Stimulated activated CD8-positive, alpha-beta memory T cell treated with anti-CD3 and anti-CD28 coated beads, Interleukin-4, amount 100 ng/mL, for 1 hour (primary cell): ENCODE measurements at regions not wholly inside any gene's neighbourhood (a gene's known extent, or its start where the extent isn't known, plus 50 kb on each side); places are given as distances from the start of the nearest gene placed in this dataset.
"Not testable (repeated sequence)": the region's sequence is repeated elsewhere in the genome, so short reads cannot be mapped to it uniquely, and the experiment has no call there.

ENCODE experiments used
- DNase-seq, 2 donors: peaks; one replicate each; pipeline ENCODE4 v3.0.0-alpha.2; 2020; ENCODE audit warnings: low read depth in 2 of 2, low spot score in 1 of 2

DNA sequence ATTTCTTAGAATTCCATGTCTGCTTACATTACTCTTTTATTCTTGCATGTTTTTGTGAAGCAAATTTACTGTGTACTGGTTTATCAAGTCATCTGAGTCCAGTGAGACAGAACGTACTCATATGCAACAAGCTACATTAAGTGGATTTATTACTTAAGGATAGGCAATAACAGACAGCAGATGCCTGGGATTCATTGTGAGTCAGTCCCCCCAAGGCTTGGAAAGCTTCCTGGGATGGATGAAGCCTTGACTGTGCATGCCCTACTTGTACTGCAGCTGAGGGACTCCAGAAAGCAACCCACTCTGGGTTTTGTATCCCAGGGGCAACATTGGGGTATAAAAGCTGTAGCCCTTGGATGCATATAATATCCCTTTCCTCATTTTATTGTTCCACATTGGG lies 113.4 kb upstream of the RAB18 start:
- no peak for DNase-seq

DNA sequence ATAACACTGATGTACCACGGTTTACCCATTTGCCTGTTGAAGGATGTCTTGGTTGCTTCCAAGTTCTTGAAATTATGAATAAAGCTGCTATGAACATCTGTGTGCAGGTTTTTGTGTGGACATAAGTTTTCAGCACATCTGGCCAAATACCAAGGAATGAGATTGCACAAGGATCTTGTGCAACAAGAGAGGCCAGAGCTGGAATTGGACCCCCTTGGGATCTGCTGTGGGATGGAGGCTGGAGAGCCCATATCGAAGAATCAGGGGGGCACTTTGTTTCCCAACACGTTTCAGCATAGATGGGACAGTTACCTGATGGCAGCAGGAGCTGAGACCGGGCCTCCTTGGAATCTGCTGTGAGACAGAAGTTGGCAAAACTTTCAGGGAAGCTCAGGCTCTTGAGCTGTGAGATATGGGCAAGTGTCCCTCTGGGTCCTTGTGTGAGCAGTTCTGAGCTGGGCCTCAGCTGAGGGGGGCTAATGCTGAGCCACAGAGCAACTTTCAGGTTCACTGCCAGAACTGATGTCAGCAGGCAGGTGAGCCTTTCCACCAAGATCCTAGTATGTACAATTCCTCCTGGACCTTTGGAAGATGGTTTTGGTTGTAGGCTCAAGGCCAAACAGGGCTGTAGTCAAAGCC lies 115.2 kb upstream of the RAB18 start:
- no peak for DNase-seq

DNA sequence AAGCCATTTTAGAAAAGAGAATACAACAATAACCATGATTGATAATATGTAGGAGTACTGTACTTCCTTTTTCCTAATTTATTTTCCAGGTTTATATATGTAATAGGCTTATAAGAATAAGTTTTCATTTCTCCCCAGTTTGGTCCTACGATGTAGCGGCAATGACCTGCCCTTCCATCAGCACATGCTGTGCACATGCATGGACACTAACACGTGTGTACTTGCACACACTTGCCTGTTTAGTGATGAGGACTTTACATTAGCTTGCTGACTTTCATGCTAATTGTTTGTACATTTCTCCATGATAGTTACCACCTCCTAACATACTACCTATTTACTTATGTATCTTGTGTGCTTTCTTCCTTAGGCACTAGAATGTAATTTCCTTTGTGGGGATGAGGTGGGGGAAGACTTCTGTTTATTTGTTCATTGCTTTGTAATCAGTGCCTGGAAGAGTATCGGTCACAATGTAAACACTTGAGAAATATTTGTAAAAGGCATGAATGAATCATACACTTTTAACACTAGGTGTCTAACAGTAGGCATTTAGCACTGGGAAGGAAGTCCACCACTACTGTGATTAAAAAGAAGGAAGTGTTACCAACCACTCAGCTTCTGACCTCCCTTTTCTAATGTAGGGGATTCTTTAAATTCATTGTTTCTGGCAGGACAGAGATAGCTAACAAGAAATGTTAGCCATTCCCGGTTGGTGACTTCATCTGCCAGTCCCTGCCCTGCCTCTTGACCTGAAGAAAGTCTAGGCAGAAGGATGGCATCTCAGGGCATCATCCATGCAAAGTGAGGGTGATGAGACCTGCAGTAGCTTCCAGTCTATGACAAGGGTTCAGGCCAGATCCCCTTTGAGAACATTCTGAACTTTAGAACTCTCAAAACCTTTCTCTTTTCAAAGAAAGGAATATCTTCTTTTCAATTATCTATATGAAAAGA lies 120.2 kb upstream of the RAB18 start:
- no peak for DNase-seq

DNA sequence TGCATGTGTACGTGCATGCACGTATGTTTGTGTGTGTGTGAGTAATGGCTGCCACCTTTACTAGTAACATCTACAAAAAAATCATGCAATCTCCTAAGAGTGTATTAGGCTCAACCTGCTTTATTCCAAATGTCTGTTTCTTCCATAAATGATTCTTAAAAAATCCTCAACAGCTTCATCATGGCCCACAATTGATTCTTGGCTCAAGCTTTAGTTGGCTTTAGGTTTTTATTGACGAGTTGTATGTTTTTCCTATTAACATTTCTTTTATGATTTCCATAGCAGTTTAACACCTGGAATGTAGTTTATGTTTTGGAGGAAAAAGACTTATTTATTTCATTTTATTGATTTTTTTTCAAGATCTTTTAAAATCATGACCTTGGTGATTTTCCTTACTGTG lies 121.9 kb upstream of the RAB18 start:
- no peak for DNase-seq

DNA sequence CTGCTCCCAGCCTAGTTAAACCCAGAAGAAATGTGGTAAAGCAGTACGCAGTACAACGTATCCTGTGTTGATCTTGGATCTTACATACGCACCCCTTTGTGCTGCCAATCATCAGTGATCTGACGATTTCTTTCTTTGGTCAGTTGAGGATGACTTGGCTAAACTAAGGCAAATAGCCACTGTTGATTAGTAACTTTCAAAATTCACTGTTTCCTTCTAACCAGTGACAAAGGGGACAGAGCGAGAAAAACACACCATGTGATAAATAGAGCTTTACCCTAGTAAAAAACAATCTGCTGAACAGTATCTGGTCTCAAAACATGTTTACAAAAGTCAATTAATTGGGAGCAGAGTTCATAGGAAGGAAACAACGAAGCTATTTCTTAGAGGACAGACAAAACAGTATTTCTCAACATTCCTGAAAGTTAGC lies 123.2 kb upstream of the RAB18 start:
- DNase-seq = no peak

DNA sequence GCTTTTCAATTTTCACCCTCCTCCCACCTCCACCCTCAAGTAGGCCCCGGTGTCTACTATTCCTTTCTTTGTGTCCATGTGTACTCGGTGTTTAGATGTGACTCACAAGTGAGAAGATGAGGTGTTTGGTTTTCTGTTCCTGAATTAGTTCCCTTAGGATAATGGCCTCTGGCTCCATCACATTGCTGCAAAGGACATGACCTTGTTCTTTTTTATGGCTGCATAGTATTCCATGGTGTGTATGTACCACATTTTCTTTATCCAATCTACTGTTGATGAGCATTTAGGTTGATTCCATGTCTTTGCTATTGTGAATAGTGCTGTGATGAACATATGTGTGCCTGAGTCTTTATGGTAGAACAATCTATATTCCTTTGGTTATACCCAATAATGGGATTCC lies 125.1 kb upstream of the RAB18 start:
- not testable (repeated sequence) for DNase-seq

DNA sequence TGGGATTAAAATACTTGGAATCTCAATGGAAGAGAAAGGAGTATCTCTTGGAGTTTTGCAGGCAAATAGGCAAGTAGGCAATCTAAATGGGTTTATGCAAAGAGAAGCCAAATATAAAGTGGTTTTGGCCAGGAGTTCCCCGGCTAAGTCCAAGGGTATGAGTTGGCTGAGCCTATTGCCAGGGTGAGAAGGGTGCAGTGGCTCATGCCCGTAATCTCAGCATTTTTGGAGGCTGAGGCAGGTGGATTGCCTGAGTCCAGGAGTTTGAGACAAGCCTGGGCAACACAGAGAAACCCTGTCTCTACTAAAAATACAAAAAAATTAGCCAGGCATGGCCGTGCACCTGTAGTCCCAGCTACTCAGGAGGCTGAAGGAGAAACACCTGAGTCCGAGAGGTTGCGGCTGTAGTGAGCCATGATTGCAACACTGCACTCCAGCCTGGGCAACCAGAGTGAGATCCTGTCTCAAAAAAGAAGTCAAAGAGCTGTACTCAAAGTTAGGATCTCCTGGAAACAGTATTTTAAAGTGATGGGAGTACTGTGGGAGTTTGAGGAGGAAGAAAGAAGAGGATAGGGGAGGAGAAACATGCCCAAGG lies 130.4 kb upstream of the RAB18 start:
- DNase-seq = no peak

DNA sequence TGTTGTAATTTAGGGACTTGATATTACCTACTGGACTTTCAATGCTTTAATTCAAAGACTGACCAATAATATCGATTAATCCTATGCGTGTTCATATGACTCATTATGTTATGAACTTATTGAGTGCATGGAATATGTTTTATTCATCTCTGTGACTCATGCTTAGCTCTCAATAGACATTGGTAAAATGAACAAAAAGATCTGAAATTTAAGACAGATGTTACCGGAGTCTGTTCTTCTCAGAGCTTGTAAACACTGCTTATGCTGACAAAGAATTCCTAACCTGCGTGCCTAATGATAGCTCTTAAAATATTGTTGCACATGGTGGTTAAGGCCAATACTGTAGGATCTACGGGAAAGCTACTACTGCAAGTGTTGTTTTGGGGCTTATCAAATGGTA lies 131.5 kb upstream of the ACBD5 start:
- DNase-seq = no peak

DNA sequence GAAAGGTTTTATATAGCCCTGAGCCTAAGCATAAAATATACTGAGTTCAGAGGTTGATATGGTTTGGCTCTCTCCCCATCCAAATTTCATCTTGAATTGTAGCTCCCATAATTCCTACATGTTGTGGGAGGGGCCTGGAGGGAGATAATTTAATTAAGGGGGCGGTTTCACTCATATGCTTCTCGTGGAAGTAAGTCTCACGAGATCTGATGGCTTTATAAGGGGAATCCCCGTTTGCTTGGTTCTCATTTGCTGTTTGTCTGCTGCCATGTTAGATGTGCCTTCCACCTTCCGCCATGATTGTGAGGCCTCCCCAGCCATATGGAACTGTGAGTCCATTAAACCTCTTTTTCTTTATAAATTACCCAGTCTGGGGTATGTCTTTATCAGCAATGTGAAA lies 130.8 kb upstream of the ACBD5 start:
- DNase-seq = not testable (repeated sequence)

DNA sequence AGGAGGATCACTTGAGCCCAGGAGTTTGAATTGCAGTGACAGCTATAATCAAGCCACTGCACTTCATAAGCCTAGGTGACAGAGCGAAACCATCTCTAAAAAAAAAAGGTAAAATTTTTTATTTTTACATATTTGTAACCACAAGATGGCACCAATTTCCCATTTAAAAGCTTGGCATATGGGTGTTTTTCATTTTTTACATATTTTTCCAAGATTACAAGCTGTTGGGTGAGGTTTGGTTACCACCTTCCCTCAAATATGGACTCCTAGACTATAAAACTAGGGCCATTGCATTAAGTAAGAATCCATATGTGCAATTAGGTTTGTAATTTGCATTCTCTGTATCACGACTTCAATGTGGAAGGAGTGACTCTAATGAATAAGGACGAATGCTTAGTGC lies 129.3 kb upstream of the ACBD5 start:
- no peak for DNase-seq

DNA sequence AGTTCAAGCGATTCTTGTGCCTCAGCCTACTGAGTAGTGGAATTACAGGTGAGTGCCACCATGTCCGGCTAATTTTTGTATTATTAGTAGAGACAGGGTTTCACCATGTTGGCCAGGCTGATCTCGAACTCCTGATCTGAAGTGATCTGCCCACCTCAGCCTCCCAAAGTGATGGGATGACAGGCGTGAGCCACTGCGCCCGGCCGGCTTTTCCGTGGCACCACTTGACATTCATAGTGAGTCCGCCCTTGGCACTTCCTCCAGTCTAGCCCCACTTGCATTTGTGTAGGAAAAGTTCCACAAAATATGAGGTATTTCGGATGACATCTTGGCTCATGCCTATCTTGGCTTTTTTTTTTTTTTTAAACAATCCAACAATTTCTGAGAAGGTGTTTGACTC lies 128.1 kb upstream of the ACBD5 start:
- no peak for DNase-seq

DNA sequence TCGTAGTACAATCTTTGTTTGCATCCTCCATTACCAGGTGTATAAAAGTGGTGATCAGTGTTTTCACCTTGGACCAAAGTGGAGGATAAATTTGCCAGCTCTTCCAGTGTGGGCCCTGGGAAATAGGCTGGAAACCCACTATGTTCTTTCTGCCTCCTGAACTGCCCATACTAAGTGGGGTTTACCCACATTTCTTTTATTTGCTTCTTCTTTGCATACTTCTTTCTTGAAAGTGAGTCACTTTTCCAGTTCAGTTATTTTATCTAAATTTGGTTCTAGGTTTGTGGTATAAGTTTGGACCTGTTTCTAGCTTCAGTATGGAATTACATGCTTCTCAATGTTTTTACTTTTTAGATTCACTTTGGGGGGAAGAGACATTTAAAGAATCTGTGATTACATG lies 126.2 kb upstream of the ACBD5 start:
- DNase-seq = no peak

DNA sequence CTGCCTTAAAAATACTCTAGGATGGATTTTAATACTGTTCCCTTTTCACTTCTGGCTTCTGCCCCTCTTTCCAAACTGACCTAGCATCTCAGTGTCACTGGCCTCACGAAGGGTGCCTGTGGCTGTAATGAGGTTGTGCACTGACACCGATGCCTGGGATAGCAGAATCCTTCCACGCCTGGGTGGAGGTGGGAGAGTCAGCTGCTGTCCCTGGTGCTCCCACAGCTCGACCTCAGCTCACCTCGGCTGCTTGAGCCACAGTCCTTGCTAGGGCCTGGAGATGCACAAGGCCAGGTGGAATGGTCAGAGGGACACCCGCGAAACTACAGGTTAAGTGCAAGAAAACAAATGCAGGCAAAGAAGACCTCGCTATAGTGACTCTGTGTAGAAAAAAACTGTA lies 123.4 kb upstream of the ACBD5 start:
- no peak for DNase-seq

DNA sequence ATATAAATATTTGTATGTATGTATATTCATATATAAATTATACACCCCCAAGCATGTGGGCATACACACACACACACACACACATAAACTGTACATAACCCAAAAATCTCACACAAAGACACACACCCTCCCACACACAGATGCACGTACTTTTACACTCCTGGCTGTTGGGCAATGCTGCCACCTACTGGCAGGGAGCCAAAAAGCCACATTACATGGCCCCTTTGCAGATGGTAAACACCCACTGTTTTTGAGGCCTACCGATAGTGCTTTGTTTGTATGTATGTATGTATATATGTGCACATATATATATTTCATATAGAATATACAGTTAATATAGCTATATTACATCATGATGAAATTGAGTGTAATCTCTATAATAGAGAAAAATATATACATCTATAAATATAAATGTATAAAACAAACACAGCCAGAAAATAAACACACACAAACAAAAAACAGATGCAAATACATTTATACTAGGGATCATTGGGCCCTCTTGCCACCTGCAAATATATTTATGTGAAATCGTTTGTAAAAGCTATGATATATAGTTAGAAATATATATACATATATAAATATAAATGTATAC lies 120.1 kb upstream of the ACBD5 start:
- peak; percentile 54 to 69 for DNase-seq

DNA sequence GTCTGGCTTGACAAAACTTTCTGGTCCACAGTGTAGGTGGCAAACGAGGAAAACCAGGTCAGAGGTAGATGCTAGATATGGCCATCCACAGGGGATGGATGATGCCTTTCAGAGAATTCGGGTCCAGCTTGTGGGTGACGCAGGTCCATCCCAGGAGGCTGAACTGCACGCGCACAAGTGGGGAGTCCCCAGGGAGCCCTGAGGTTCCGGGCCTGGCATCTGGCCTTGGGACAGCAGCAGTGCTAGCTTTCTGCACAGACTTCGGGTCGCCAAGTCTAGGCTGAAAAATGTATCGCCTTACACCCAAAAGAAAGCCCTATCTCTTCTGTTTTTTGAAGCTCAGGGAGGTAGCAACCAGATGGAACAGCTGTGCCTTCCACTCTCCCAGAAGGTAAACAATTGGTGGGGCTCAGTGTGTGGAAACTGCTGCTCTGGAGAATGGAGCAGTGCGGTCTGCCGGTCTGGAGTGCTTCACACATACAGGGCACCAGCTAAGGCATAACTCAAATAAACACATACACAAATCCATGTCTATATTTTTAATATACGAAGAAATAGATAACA lies 119.3 kb upstream of the ACBD5 start:
- no peak for DNase-seq

DNA sequence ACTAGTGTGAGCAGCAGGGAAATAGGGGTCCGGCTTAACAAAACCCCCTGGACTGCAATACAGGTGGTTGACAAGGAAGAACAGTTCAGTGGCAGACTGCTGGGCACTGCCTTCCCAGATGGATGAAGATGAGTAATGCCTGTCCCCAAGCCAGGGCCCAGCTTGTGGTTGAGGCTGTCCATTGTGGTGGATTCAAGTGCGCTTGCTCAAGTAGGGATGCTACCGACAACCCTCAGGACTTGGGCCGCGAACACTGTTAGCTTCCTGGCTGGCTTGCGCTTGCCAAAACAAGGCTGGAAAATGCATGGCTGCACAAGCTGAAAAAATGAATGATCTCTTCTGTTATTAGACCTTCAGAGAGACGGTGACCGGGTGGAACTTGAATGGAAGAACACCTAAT lies 116.1 kb upstream of the ACBD5 start:
- DNase-seq = no peak

DNA sequence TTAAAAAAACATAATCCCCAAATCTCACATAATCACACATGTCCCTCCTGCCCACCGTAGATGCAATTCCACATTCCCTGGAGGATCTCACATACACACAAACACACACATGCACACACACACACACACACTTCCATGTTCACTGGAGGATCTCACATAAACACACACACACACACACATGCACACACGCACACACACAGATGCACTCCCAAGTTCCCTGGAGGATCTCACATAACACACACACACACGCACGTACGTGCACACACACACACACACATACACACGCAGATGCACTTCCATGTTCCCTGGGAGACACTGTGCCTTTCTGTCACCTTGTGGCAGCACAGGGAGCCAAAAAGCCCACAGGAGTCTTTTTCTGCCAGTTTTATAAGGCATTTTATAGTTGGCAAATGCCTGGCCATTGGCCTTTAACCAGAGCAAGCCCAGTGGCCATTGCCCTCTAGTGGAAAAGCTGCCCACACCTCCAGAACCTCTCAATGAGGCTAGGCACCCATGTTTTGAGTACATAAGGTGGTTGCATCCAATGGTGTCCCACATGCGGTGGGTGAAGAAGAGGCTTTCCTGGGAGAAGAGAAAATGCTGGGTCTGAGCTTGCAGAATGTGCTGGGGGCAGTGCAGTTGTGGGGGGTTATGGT lies 115.4 kb upstream of the ACBD5 start:
- no peak for DNase-seq

DNA sequence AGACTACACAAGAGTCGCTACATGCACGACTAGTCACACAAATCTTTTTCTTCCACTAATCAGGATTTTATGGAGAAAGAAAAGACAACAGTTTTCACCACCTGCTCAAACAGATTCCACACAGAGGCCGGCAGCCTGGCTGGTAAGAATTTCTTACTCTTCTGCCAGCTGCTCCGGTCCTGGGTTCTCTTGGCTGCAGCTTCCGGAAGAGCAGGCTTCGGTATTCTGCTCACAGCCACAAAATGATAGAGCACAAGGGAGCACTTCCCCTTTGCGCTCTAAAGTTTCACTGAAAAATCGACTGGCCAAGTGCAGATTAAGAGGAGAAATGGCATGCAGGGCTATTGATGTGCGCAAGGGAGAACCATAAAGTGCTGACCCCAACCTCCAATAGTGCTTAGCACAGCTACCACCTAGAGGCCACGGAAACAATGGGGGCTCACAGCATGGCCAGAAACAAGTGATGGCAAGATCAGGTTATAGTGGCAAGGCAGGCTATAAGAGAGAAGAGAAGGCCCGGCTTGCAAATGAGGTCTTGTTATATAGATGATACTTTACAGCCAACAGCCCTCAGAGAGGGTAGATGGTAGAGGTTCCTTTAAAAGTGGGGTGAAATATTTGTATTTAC lies 114.2 kb upstream of the ACBD5 start:
- not testable (repeated sequence) for DNase-seq

DNA sequence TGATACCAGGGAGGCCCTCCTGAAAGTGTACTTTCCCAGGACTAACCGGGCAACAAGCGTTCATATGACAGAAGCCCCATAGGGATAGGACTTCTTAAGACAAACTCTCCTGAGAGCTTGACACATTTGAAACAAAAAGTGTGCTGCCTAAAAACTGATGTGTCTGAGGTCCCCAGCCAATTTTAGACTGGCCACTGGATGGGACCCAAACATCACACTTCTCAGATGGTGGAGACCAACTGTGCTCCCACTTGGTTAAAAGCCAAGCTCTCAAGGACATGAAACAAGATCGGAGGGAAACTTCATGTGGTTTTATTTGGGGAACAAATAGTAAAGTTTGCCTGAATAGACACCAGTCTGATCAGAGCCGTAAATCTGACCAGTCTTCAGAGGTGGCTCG lies 113.5 kb upstream of the ACBD5 start:
- not testable (repeated sequence) for DNase-seq

DNA sequence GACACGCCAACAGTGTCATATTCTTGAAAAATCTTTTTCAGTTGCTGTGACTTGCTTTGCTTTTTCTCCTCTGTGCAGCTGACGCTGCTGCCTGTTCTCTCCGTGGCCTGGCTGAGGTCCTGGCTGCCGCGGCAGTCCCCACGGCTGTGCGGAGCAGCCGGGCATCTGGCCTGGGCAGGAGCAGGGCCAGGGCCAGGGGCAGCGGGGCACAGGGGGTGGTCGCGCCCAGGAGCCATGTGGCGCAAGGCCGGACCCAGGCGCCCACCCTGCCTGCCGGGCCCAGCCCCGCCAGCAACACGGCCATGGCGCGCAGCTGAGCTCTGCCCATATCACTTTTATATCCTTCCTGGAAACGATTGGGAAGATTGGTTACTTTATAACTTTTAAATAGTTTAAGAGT lies 109.4 kb upstream of the ACBD5 start:
- no peak for DNase-seq

DNA sequence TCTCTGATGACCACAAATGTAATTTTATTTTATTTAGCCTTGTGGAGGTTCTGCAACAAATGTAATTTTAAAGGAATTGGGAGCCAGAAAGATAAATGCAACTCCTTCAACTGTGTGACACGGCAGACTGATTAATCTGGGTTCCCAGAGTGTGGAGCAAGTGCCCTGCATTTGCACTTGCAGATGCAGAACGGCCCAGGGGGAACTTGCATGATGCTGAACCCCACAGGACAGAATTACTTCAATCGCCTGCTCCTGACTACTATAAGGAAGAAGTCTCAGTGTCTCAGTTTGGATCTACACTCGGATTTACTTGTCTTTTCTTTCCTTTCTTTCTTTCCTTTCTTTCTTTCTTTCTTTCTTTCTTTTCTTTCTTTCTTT lies 107.2 kb upstream of the ACBD5 start:
- not testable (repeated sequence) for DNase-seq
